ENCODE measurements at regions not wholly inside any gene's neighbourhood (a gene's known extent, or its start where the extent isn't known, plus 50 kb on each side); places are given as distances from the start of the nearest gene placed in this dataset.

GRCh38 chr6:56839533-56840183 lies 115.2 kb upstream of the BEND6 start:
- TF ChIP-seq POLR2AphosphoS5 (IDR thresholded peaks at IDR 0.05) (no peak), POLR2A (IDR thresholded peaks at IDR 0.05) (no peak)
- TF ChIP-seq, protein P1, sequence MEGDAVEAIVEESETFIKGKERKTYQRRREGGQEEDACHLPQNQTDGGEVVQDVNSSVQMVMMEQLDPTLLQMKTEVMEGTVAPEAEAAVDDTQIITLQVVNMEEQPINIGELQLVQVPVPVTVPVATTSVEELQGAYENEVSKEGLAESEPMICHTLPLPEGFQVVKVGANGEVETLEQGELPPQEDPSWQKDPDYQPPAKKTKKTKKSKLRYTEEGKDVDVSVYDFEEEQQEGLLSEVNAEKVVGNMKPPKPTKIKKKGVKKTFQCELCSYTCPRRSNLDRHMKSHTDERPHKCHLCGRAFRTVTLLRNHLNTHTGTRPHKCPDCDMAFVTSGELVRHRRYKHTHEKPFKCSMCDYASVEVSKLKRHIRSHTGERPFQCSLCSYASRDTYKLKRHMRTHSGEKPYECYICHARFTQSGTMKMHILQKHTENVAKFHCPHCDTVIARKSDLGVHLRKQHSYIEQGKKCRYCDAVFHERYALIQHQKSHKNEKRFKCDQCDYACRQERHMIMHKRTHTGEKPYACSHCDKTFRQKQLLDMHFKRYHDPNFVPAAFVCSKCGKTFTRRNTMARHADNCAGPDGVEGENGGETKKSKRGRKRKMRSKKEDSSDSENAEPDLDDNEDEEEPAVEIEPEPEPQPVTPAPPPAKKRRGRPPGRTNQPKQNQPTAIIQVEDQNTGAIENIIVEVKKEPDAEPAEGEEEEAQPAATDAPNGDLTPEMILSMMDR (IDR thresholded peaks at IDR 0.05) = no peak
